AG09319 (cell line): ENCODE measurements at regions not wholly inside any gene's neighbourhood (a gene's known extent, or its start where the extent isn't known, plus 50 kb on each side); places are given as distances from the start of the nearest gene placed in this dataset.
"Not testable (repeated sequence)": the region's sequence is repeated elsewhere in the genome, so short reads cannot be mapped to it uniquely, and the experiment has no call there.

ENCODE experiments used
- DNase-seq: peaks from one replicate; pipeline ENCODE4 v3.0.0-alpha.2; 2010; ENCODE audit warnings: low read depth; ENCODE audit errors: extremely low read depth
- TF ChIP-seq, protein P1 (sequence below): IDR thresholded peaks from 2 replicates; pipeline ENCODE4 v1.5.1; 2011; ENCODE audit warnings: low read depth, mild to moderate bottlenecking, inconsistent platforms, low read length, moderate library complexity

DNA sequence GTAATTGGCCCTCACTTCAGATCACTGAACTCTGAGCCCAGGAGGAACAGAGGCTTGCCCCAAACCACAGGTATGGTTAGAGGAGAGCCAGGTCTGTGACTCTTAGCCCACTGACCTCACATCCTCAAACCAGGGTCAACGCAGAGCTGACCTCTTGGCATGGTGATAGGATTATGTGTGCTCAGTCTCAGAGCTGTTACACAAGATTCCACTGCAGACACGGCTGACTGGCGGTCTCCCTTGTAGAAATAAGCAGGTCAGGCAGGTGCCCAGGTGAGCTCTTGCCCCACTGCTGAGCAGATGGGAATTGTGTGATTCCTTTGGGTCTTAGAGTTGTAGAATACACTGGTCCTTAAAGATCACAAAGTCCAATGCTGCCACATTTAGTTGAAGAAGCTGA is 66.0 kb upstream of the PITX1 start:
- no peak for DNase-seq
- TF ChIP-seq, protein P1, sequence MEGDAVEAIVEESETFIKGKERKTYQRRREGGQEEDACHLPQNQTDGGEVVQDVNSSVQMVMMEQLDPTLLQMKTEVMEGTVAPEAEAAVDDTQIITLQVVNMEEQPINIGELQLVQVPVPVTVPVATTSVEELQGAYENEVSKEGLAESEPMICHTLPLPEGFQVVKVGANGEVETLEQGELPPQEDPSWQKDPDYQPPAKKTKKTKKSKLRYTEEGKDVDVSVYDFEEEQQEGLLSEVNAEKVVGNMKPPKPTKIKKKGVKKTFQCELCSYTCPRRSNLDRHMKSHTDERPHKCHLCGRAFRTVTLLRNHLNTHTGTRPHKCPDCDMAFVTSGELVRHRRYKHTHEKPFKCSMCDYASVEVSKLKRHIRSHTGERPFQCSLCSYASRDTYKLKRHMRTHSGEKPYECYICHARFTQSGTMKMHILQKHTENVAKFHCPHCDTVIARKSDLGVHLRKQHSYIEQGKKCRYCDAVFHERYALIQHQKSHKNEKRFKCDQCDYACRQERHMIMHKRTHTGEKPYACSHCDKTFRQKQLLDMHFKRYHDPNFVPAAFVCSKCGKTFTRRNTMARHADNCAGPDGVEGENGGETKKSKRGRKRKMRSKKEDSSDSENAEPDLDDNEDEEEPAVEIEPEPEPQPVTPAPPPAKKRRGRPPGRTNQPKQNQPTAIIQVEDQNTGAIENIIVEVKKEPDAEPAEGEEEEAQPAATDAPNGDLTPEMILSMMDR = no peak

DNA sequence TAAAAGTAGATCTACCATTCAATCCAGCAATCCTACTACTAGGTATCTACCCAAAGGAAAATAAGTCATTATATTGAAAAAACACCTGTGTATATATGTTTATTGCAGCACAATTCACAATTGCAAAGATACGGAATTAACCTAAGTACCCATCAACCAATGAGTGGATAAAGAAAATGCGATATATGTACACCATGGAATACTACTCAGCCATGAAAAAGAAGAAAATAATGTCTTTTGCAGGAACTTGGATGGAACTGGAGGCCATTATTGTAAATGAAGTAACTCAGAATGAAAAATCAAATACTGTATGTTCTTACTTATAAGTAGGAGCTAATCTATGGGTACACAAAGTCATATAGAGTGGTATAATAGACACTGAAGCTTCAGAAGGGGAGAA is 63.4 kb upstream of the PITX1 start:
- no peak for DNase-seq
- TF ChIP-seq, protein P1 = no peak

DNA sequence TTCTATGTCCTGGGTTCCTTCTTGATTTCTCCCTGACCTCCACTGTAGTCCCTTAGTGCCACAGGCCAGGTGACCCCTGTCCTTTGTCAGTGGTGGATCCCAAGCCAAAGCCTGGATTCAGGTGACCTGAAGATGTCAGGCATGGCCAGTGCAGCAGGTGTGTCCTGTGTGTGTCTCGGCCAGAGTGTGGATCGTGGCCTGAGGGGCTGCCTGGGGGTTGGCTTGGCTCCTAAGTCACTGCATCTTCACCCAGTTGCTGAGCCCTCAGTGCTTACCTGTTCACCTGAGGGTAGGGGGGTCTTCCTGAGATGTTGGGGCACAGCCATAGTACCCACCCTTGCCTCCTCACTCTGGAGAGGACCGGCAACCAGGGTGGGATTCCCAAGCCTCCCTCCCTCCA is 61.8 kb upstream of the PITX1 start:
- TF ChIP-seq, protein P1 = no peak
- DNase-seq = no peak

DNA sequence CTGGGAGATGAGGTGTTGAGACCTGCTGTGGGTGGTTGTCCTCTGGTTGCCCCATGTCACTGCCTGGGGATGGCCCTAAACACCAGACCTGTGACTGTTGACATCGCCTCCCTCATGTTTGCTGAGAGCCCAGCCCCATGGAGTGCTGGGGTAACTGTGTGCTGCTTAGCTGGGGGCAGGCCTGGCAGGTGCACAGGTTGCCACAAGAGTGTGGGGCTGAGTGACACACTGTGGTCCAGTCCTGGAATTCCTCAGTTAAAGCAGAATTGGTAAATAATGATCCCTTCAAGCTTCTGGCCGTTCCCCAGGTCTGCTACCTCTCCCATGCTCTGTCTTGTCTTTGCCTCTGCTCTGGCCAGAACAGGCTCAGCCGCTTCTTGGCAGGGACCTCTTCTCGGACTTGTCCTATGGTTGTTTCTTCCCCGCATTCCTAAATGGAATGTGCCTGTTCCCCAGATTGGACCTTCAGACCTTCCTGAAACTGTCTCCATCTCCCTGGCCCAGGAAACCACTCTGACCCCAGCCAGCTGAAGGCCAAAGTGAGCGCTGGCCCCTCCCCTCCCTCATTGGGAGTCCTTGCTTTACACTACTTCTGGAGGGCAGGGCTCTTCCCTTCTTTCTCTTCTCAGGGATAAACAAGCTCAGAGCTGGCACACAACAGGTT is 61.2 kb upstream of the PITX1 start:
- no peak for DNase-seq
- TF ChIP-seq, protein P1 = no peak

DNA sequence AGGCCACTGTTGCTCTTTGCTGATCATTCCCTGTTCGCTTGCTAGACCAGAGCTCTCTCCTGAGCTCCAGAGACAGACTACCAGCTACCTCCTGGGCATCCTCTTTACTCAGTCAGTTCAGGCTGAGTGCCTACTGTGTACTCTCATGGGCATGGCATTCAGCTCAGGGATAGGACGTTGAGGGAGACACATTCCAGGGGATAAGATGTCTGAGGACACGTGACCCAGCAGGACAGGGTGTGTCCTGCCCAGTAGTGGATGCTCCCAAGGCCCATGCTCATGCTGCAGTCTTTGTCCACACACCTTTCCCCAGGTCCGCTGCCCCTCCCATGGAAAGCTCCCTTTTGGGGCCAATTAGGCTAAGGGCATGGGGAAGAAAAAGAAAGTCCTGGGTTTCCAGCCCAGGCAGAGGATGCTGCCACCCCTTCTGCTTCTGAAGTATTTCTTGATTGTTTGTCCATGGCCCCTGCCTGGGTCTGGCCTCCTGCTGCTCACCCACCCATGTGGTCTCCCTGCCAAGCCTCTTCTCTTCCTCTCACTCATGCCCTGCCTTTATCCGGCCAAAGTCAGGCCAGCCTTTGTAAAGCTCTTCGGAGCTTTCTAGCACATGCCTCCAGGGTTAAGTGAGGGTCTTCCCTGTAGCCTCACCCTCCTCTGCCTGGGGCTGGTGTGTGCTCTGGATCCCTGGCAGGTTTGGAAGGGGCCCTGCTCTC is 60.5 kb upstream of the PITX1 start:
- no peak for DNase-seq
- TF ChIP-seq, protein P1 = no peak

DNA sequence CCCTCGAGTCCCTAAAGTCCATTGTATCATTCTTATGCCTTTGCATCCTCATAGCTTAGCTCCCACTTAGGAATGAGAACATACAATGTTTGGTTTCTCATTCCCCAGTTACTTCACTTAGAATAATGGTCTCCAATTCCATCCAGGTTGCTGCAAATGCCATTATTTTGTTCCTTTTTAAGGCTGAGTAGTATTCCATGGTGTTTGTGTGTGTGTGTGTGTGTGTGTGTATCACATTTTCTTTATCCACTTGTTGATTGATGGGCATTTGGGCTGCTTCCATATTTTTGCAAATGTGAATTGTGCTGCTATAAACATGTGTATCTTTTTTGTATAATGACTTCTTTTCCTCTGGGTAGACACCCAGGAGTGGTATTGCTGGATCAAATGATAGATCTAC is 59.5 kb upstream of the PITX1 start:
- DNase-seq = not testable (repeated sequence)

DNA sequence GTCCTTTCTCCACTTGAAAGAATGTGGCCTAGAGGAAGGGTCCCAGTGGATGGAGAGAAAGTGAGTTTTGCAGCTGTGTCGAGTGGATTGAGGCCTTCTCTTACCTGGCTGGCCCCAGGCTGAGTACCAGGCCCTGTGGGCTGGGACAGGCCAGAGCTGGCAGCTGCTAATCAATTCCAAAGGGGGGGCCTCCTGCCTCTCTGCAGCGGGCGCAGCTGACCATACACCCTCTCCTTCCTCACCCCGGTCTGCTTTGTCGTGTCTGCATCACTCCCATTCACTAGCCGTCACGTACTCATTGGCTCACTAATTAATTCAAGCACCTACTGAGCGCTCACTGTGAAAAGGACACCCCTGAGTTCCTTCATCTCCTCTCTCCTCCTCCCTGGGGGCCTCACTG is 58.4 kb upstream of the PITX1 start:
- DNase-seq = no peak
- TF ChIP-seq, protein P1 = no peak

DNA sequence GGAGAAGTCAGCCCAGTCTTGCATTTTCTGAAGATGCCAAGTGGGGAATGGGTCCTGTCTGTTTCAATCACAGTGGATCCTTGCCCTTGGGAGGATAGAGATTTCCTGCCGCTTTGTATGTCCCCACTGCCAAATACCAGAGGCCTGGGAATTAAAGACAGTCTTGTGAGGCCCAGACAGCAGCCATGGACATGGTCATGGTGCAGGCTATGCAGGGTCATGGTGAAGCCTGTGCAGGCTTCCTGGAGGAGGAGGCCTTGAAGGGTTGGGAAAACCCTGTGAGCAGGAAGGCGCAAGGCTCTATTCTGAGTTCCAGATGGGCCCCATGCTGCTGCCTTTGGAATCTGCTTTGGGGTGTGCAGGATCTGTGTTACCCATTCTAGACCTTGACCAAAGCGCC is 57.3 kb upstream of the PITX1 start:
- no peak for DNase-seq
- TF ChIP-seq, protein P1 = no peak
